HCT116 (cell line): ENCODE measurements at regions not wholly inside any gene's neighbourhood (a gene's known extent, or its start where the extent isn't known, plus 50 kb on each side); places are given as distances from the start of the nearest gene placed in this dataset.

Experiments
- ATAC-seq: fragments of 200-7000 bp; cut with Tn5 transposase; 2 replicates; pipeline ENCODE4 v1.9.1; 2020; ENCODE audit warnings: mild to moderate bottlenecking, moderate library complexity
- BruUV-seq: library from RNA; stranded (reverse); fragments of 400-500 nt; replicated peaks from 2 replicates; lab custom pipeline; 2021; lab: Mats Ljungman, UMichigan
- CTCF ChIA-PET: fragments of 300-600 bp; sonication (Branson Sonifier 250); formaldehyde crosslinking; loops from one replicate; lab custom pipeline; 2021; ENCODE audit warnings: antibody characterized with exemption; lab: Charles Lee
- POLR2A ChIA-PET: fragments of 300-600, 350-600 bp; sonication (Branson Sonifier 250); formaldehyde crosslinking; loops from one replicate; lab custom pipeline; 2021; ENCODE audit warnings: antibody characterized with exemption; lab: Charles Lee
- RAD21 ChIA-PET, 2 experiments: fragments of 300-600 bp; sonication (Branson Sonifier 250); formaldehyde crosslinking; loops; one replicate each; lab custom pipeline; 2023; ENCODE audit warnings: low total read pairs in 2 of 2; ENCODE audit not compliant: uncharacterized antibody in 2 of 2, unreplicated experiment in 2 of 2, low non-redundant PET in 1 of 2; lab: Charles Lee
- DNase-seq: peaks from one replicate; pipeline ENCODE4 v3.0.0-alpha.2; 2010; ENCODE audit warnings: low read depth, low spot score
- H2AFZ ChIP-seq: fragments of 200-600 bp; shearing (Covaris generic), sonication (generic); 2 replicates; pipeline ENCODE4 v1.6.1; 2017; ENCODE audit warnings: low read depth, mixed run types, mixed read lengths, antibody characterized with exemption, low read length; ENCODE audit not compliant: poor library complexity, severe bottlenecking
- H3K27ac ChIP-seq: 2 replicates; pipeline ENCODE4 v1.5.1; 2012; ENCODE audit warnings: low read depth, low read length
- H3K27me3 ChIP-seq: fragments of 200-600 bp; sonication (generic); 2 replicates; pipeline ENCODE4 v1.6.1; 2016; ENCODE audit warnings: mixed run types, low read length, mixed read lengths; ENCODE audit not compliant: insufficient read depth
- H3K36me3 ChIP-seq, 2 experiments: fragments of 200-500 bp in 1 of 2; fragments of 200-600 bp in 1 of 2; sonication (Bioruptor generic) in 1 of 2; sonication (generic) in 1 of 2; 2 replicates each; pipeline versions ENCODE4 v1.5.1 to v1.6.1; 2014 to 2016; ENCODE audit warnings: low read length in 2 of 2, inconsistent platforms in 1 of 2, mixed read lengths in 1 of 2, mixed run types in 1 of 2; ENCODE audit not compliant: insufficient read depth in 2 of 2, control insufficient read depth in 1 of 2
- H3K4me1 ChIP-seq, 2 experiments: fragments of 200-600 bp in 1 of 2; sonication (generic) in 1 of 2; 2 replicates each; pipeline versions ENCODE4 v1.5.1 to v1.6.1; 2012 to 2017; ENCODE audit warnings: low read length in 2 of 2, inconsistent platforms in 1 of 2, mild to moderate bottlenecking in 1 of 2, mixed read lengths in 1 of 2, mixed run types in 1 of 2, moderate library complexity in 1 of 2; ENCODE audit not compliant: insufficient read depth in 2 of 2, control insufficient read depth in 1 of 2
- H3K4me2 ChIP-seq: fragments of 200-600 bp; sonication (generic); 2 replicates; pipeline ENCODE4 v1.6.1; 2017; ENCODE audit warnings: mixed run types, low read length, mixed read lengths
- H3K4me3 ChIP-seq, 2 experiments: fragments of 200-600 bp in 1 of 2; sonication (generic) in 1 of 2; replicated peaks in 1 of 2; 2 replicates each; pipeline ENCODE4 v1.5.1; 2011 to 2016; ENCODE audit warnings: low read length in 2 of 2, control low read depth in 1 of 2, low read depth in 1 of 2, mild to moderate bottlenecking in 1 of 2, mixed read lengths in 1 of 2, mixed run types in 1 of 2
- H3K79me2 ChIP-seq: fragments of 200-600 bp; sonication (generic); 2 replicates; pipeline ENCODE4 v1.6.1; 2017; ENCODE audit warnings: mild to moderate bottlenecking, mixed run types, low read length, moderate library complexity, mixed read lengths; ENCODE audit not compliant: insufficient read depth
- H3K9ac ChIP-seq: fragments of 200-600 bp; sonication (generic); 2 replicates; pipeline ENCODE4 v1.6.1; 2016; ENCODE audit warnings: low read length, mixed read lengths
- H3K9me2 ChIP-seq: fragments of 200-600 bp; sonication (generic), shearing (Covaris generic); 2 replicates; pipeline ENCODE4 v1.6.1; 2017; ENCODE audit warnings: mixed run types, mild to moderate bottlenecking, moderate library complexity; ENCODE audit not compliant: insufficient read depth
- H3K9me3 ChIP-seq, 2 experiments: fragments of 200-500 bp in 1 of 2; fragments of 200-600 bp in 1 of 2; sonication (Bioruptor generic) in 1 of 2; sonication (generic) in 1 of 2; 2 replicates each; pipeline ENCODE4 v1.6.1; 2014 to 2017; ENCODE audit warnings: low read length in 2 of 2, mixed read lengths in 2 of 2, inconsistent platforms in 1 of 2, low read depth in 1 of 2, mild to moderate bottlenecking in 1 of 2, mixed run types in 1 of 2, moderate library complexity in 1 of 2; ENCODE audit not compliant: control insufficient read depth in 1 of 2, insufficient read depth in 1 of 2
- H4K20me1 ChIP-seq: fragments of 200-600 bp; sonication (generic), shearing (Covaris generic); 2 replicates; pipeline ENCODE4 v1.6.1; 2017; ENCODE audit warnings: mixed run types, mild to moderate bottlenecking, moderate library complexity; ENCODE audit not compliant: insufficient read depth
- EGR1 ChIP-seq: IDR thresholded peaks from 2 replicates; pipeline ENCODE4 v1.6.1; 2012; ENCODE audit warnings: low read depth
- EZH2 ChIP-seq: fragments of 200-600 bp; sonication (generic); IDR thresholded peaks from 2 replicates; pipeline ENCODE4 v1.6.1; 2017; ENCODE audit warnings: antibody characterized with exemption, mixed run types
- EZH2phosphoT487 ChIP-seq: fragments of 200-600 bp; IDR thresholded peaks from 2 replicates; pipeline ENCODE4 v1.6.1; 2018; ENCODE audit warnings: antibody characterized with exemption, borderline replicate concordance
- POLR2A ChIP-seq: IDR thresholded peaks from 2 replicates; pipeline ENCODE4 v1.7.0; 2011; ENCODE audit warnings: borderline replicate concordance; ENCODE audit not compliant: insufficient read depth, insufficient read length; ENCODE audit errors: extremely low read depth
- RAD21 ChIP-seq: IDR thresholded peaks from 2 replicates; pipeline ENCODE4 v1.6.1; 2012; ENCODE audit warnings: low read depth, mild to moderate bottlenecking
- SIN3A ChIP-seq: IDR thresholded peaks from 2 replicates; pipeline ENCODE4 v1.6.1; 2012; ENCODE audit warnings: low read depth
- SP1 ChIP-seq: IDR thresholded peaks from 2 replicates; pipeline ENCODE4 v1.6.1; 2012; ENCODE audit warnings: low read depth
- ZBTB33 ChIP-seq: IDR thresholded peaks from 2 replicates; pipeline ENCODE4 v1.6.1; 2011; ENCODE audit warnings: mild to moderate bottlenecking, low read length, moderate library complexity; ENCODE audit not compliant: insufficient replicate concordance; ENCODE audit errors: extremely low read depth
- intact Hi-C: fragments of 100-400 bp; cut with micrococcal nuclease; formaldehyde crosslinking; loops from 2 replicates; pipeline ENCODE4 v1.10.0; 2022

GRCh38 chr9:80893190-80893589 lies 796.2 kb downstream of the TLE1 start (continued):
- TF ChIP-seq ZBTB33 (no peak), EZH2 (no peak), EZH2phosphoT487 (no peak), EGR1 (no peak), SIN3A (no peak)

- Histone ChIP-seq H3K4me2 (no peak overlapping the region), H2AFZ (no peak overlapping the region), H3K9me2 (no peaks in the 10 kb centered on the region), H3K27ac (no peak overlapping the region), H3K9me3 (peaks cover 6% of the 10 kb centered on the region in 2 experiments; a peak in 2 of 4 replicates), H3K36me3 (no peaks in the 10 kb centered on the region), H3K4me3 (no peak overlapping the region), H3K27me3 (no peaks in the 10 kb centered on the region), H3K4me1 (no peaks in the 10 kb centered on the region), H4K20me1 (no peaks in the 10 kb centered on the region)
- BruUV-seq: no TSS peak
- ChIA-PET POLR2A (no interaction called here), CTCF (no interaction called here)
- DNase-seq (no peak), ATAC-seq (no peak)
- intact Hi-C loops: no loop called here
- no peak for TF ChIP-seq SP1
- TF ChIP-seq POLR2A: no peak
- TF ChIP-seq RAD21: no peak
- TF ChIP-seq, all 23 proteins: peak for 0
- RAD21 ChIA-PET: no interaction called here
- Histone ChIP-seq H3K9ac (no peak overlapping the region), H3K79me2 (no peaks in the 10 kb centered on the region)
Measured at GRCh38 chr9:80892703-80893102, 796.6 kb downstream of the TLE1 start.
